ENCODE measurements at regions not wholly inside any gene's neighbourhood (a gene's known extent, or its start where the extent isn't known, plus 50 kb on each side); places are given as distances from the start of the nearest gene placed in this dataset.

DNA sequence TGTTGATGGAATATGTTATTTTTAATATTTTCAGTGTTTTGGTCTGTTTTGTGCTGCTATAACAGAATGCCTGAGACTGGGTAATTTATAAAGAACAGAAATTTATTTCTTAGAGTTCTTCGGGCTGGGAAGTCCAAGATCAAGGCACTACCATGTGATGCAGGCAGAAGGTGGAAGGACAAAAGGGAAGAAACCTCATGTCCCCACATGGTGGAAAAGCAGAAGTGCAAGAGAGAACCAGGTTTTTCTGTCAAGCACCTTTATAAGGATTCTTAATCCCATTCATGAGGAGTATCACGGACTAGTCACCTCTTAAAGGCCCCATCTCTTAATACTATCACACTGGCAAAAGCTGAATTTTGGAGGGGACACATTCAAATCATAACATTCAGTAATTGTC is 57.9 kb upstream of the EPHB3 start:
- Histone ChIP-seq H3K27ac (ENCODE audit: low read depth, low read length) (no peak overlapping the region), H3K4me3 (ENCODE audit: low read depth in 1 of 2, low read length in 2 of 2) (no peak overlapping the region), H3K4me1 (ENCODE audit: control insufficient read depth in 1 of 2, insufficient read depth in 2 of 2, low read length in 2 of 2) (no peaks in the 10 kb centered on the region), H3K9me3 (ENCODE audit: control insufficient read depth in 1 of 2, low read length in 2 of 2) (peaks cover 0 to 4% of the 10 kb centered on the region in 2 donors), H3K36me3 (ENCODE audit: control insufficient read depth in 1 of 2, insufficient read depth in 2 of 2, low read length in 2 of 2) (no peaks in the 10 kb centered on the region), H3K27me3 (ENCODE audit: control insufficient read depth in 1 of 2, insufficient read depth in 2 of 2, low read length in 2 of 2) (peaks cover 5 to 13% of the 10 kb centered on the region in 2 donors), H3K9ac (ENCODE audit: low read depth in 1 of 2, low read length in 2 of 2) (no peak overlapping the region)

DNA sequence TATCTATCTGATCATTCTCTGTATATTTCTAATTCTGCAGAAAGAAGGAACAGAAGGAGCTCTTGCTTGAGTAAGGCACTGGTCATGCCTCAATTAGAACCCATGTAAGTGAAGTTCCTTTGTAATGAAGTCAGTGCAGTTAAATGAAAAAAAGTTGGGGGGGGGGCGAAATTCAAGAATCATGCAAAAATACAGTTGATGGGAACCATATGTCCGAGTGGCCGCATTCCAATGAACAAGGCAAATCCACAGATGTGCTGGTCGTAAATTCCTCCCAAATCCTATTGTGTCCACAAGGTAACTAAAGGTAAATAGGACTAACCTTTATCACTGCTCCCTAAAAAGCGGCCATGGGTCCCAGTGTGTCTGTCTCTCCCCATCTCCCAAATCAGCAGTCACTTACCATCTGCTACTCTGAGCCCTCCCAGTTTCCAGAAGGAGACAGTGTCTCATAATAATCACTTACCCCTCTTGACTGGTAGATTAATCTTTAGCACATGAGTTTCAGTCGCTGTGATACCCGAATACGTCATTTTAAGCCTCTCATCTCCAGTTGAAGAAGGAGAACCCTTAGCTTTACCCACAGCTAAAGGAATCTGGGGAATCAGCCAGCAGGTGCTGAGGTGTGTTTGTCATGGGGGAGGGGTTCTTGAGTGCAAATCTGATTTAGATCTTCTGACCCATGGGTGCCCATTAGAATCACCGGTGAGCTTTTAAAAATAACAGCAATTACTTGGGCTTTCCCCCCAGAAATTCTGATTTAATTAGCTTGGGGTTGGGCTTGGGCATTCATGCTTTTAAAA is 56.3 kb upstream of the EPHB3 start:
- H3K4me3 ChIP-seq (ENCODE audit: low read depth in 1 of 2, low read length in 2 of 2), result no peak overlapping the region
- no peaks in the 10 kb centered on the region for H3K4me1 ChIP-seq (ENCODE audit: control insufficient read depth in 1 of 2, insufficient read depth in 2 of 2, low read length in 2 of 2)
- no peaks in the 10 kb centered on the region for H3K36me3 ChIP-seq (ENCODE audit: control insufficient read depth in 1 of 2, insufficient read depth in 2 of 2, low read length in 2 of 2)
- H3K27me3 ChIP-seq (ENCODE audit: control insufficient read depth in 1 of 2, insufficient read depth in 2 of 2, low read length in 2 of 2), result peaks cover 16 to 18% of the 10 kb centered on the region in 2 donors
- peaks cover 0 to 4% of the 10 kb centered on the region in 2 donors for H3K9me3 ChIP-seq (ENCODE audit: control insufficient read depth in 1 of 2, low read length in 2 of 2)
- H3K9ac ChIP-seq (ENCODE audit: low read depth in 1 of 2, low read length in 2 of 2), result no peak overlapping the region
- no peak overlapping the region for H3K27ac ChIP-seq (ENCODE audit: low read depth, low read length)

- no peak overlapping the region for H3K9ac ChIP-seq (ENCODE audit: low read depth in 1 of 2, low read length in 2 of 2)
- H3K4me1 ChIP-seq (ENCODE audit: control insufficient read depth in 1 of 2, insufficient read depth in 2 of 2, low read length in 2 of 2), result no peaks in the 10 kb centered on the region
- H3K27me3 ChIP-seq (ENCODE audit: control insufficient read depth in 1 of 2, insufficient read depth in 2 of 2, low read length in 2 of 2), result peaks cover 16 to 21% of the 10 kb centered on the region in 2 donors
- no peak overlapping the region for H3K4me3 ChIP-seq (ENCODE audit: low read depth in 1 of 2, low read length in 2 of 2)
- no peaks in the 10 kb centered on the region for H3K36me3 ChIP-seq (ENCODE audit: control insufficient read depth in 1 of 2, insufficient read depth in 2 of 2, low read length in 2 of 2)
- peaks cover 0 to 4% of the 10 kb centered on the region in 2 donors for H3K9me3 ChIP-seq (ENCODE audit: control insufficient read depth in 1 of 2, low read length in 2 of 2)
- no peak overlapping the region for H3K27ac ChIP-seq (ENCODE audit: low read depth, low read length)
Observed at GRCh38 chr3:184506561-184506991, 55.0 kb upstream of the EPHB3 start.

- H3K9ac ChIP-seq (ENCODE audit: low read depth in 1 of 2, low read length in 2 of 2), result no peak overlapping the region
- H3K27me3 ChIP-seq (ENCODE audit: control insufficient read depth in 1 of 2, insufficient read depth in 2 of 2, low read length in 2 of 2), result peaks cover 33 to 42% of the 10 kb centered on the region in 2 donors
- no peak overlapping the region for H3K27ac ChIP-seq (ENCODE audit: low read depth, low read length)
- H3K36me3 ChIP-seq (ENCODE audit: control insufficient read depth in 1 of 2, insufficient read depth in 2 of 2, low read length in 2 of 2), result no peaks in the 10 kb centered on the region
- H3K4me1 ChIP-seq (ENCODE audit: control insufficient read depth in 1 of 2, insufficient read depth in 2 of 2, low read length in 2 of 2), result peaks cover 2 to 8% of the 10 kb centered on the region in 2 donors
- H3K9me3 ChIP-seq (ENCODE audit: control insufficient read depth in 1 of 2, low read length in 2 of 2), result no peaks in the 10 kb centered on the region
- H3K4me3 ChIP-seq (ENCODE audit: low read depth in 1 of 2, low read length in 2 of 2), result no peak overlapping the region
Observed at GRCh38 chr3:184508938-184509337, 52.6 kb upstream of the EPHB3 start.

GRCh38 chr3:184511741-184512140 is 49.8 kb upstream of the EPHB3 start:
- Histone ChIP-seq H3K9ac (ENCODE audit: low read depth in 1 of 2, low read length in 2 of 2) (no peak overlapping the region), H3K27ac (ENCODE audit: low read depth, low read length) (no peak overlapping the region), H3K4me1 (ENCODE audit: control insufficient read depth in 1 of 2, insufficient read depth in 2 of 2, low read length in 2 of 2) (peaks cover 7 to 10% of the 10 kb centered on the region in 2 donors), H3K36me3 (ENCODE audit: control insufficient read depth in 1 of 2, insufficient read depth in 2 of 2, low read length in 2 of 2) (no peaks in the 10 kb centered on the region), H3K4me3 (ENCODE audit: low read depth in 1 of 2, low read length in 2 of 2) (no peak overlapping the region), H3K9me3 (ENCODE audit: control insufficient read depth in 1 of 2, low read length in 2 of 2) (no peaks in the 10 kb centered on the region), H3K27me3 (ENCODE audit: control insufficient read depth in 1 of 2, insufficient read depth in 2 of 2, low read length in 2 of 2) (peaks cover 32 to 39% of the 10 kb centered on the region in 2 donors)

Measured in duodenal mucosa (tissue), 2 donors.